Natural killer cell (primary cell): ENCODE measurements at regions not wholly inside any gene's neighbourhood (a gene's known extent, or its start where the extent isn't known, plus 50 kb on each side); places are given as distances from the start of the nearest gene placed in this dataset.

Source experiments
- ATAC-seq, 3 donors: fragments of 150-1000 bp in 2 of 3; fragments of 200-7000 bp in 1 of 3; cut with Tn5 transposase; 1 replicate in 1 of 3; 2 replicates in 2 of 3; pipeline ENCODE4 v1.10.0; 2021; ENCODE audit warnings: mild to moderate bottlenecking in 2 of 3, moderate library complexity in 2 of 3
- DNase-seq, 2 donors: peaks; one replicate each; pipeline versions ENCODE4 v3.0.0 to v3.0.0-alpha.2; 2013 to 2021; ENCODE audit warnings: mixed read lengths in 1 of 2
- H3K27ac ChIP-seq: one replicate; pipeline ENCODE4 v1.5.1; 2013; ENCODE audit warnings: mild to moderate bottlenecking, low read length
- H3K27me3 ChIP-seq: one replicate; pipeline ENCODE4 v1.6.1; 2013; ENCODE audit warnings: low read length; ENCODE audit not compliant: control insufficient read depth, insufficient read depth
- H3K36me3 ChIP-seq: one replicate; pipeline ENCODE4 v1.6.1; 2013; ENCODE audit warnings: low read length; ENCODE audit not compliant: control insufficient read depth, insufficient read depth
- H3K4me1 ChIP-seq: one replicate; pipeline ENCODE4 v1.6.1; 2013; ENCODE audit warnings: low read length; ENCODE audit not compliant: control insufficient read depth, insufficient read depth
- H3K4me3 ChIP-seq: one replicate; pipeline ENCODE4 v1.5.1; 2013; ENCODE audit warnings: low read length
- H3K9me3 ChIP-seq: one replicate; pipeline ENCODE4 v1.6.1; 2013; ENCODE audit warnings: low read length; ENCODE audit not compliant: control insufficient read depth, insufficient read depth
- H3K27ac Mint-ChIP-seq, 2 donors: one replicate each; pipeline ENCODE4 v1.8.0; 2022; ENCODE audit warnings: mild to moderate bottlenecking in 2 of 2, mixed read lengths in 2 of 2, moderate library complexity in 1 of 2
- H3K27me3 Mint-ChIP-seq, 2 donors: one replicate each; pipeline ENCODE4 v1.8.0; 2022; ENCODE audit warnings: low read depth in 2 of 2, mixed read lengths in 2 of 2
- H3K36me3 Mint-ChIP-seq: one replicate; pipeline ENCODE4 v1.8.0; 2022; ENCODE audit warnings: mixed read lengths
- H3K4me1 Mint-ChIP-seq, 2 donors: one replicate each; pipeline ENCODE4 v1.8.0; 2022; ENCODE audit warnings: mixed read lengths in 2 of 2
- H3K4me3 Mint-ChIP-seq: one replicate; pipeline ENCODE4 v1.8.0; 2022; ENCODE audit warnings: mild to moderate bottlenecking, moderate library complexity, mixed read lengths
- H3K9me3 Mint-ChIP-seq, 2 donors: one replicate each; pipeline ENCODE4 v1.8.0; 2022; ENCODE audit warnings: mixed read lengths in 2 of 2
- WGBS: methylation state at CpG from one replicate; pipeline ENCODE4 v1.1.7; 2013; ENCODE audit warnings: missing lambda C conversion rate; ENCODE audit not compliant: insufficient coverage; 5-methylcytosine and 5-hydroxymethylcytosine counted together
- intact Hi-C: fragments of 100-400 bp; cut with micrococcal nuclease; formaldehyde crosslinking; loops from one replicate; pipeline ENCODE4 v1.14.2; 2022
- TF ChIP-seq, protein P1 (sequence below): fragments of 200-600 bp; IDR thresholded peaks from one replicate; pipeline ENCODE4 v1.8.0; 2022; ENCODE audit warnings: antibody characterized with exemption

DNA sequence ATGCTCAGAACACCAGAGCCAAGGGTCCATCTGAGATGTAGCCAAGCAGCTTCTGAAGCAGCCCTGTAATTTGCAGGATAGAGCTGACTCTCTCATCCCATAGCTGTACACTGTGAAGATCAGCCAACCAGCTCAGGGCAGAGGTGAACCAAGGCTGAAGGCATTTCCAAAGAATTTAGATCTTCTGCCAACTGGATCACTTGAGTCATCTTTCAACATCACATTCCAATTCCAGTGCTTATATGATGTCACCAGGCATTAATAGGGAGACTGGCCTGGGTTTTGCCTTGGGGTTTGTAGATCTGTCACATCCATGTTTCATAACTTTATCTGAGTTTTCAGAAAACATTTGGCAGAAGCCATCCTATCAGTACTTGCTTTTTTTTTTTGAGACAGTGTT lies 98.2 kb downstream of the NR2F2 start:
- Mint-ChIP-seq H3K27me3 (peaks cover 14 to 35% of the 10 kb centered on the region in 2 donors), H3K27ac (no peak overlapping the region), H3K4me3 (no peak overlapping the region), H3K9me3 (no peaks in the 10 kb centered on the region), H3K36me3 (no peaks in the 10 kb centered on the region), H3K4me1 (no peaks in the 10 kb centered on the region)
- H3K27me3 ChIP-seq: no peaks in the 10 kb centered on the region
- intact Hi-C loops: no loop called here
- H3K4me3 ChIP-seq: no peak overlapping the region
- TF ChIP-seq, protein P1, sequence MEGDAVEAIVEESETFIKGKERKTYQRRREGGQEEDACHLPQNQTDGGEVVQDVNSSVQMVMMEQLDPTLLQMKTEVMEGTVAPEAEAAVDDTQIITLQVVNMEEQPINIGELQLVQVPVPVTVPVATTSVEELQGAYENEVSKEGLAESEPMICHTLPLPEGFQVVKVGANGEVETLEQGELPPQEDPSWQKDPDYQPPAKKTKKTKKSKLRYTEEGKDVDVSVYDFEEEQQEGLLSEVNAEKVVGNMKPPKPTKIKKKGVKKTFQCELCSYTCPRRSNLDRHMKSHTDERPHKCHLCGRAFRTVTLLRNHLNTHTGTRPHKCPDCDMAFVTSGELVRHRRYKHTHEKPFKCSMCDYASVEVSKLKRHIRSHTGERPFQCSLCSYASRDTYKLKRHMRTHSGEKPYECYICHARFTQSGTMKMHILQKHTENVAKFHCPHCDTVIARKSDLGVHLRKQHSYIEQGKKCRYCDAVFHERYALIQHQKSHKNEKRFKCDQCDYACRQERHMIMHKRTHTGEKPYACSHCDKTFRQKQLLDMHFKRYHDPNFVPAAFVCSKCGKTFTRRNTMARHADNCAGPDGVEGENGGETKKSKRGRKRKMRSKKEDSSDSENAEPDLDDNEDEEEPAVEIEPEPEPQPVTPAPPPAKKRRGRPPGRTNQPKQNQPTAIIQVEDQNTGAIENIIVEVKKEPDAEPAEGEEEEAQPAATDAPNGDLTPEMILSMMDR: no peak
- no peaks in the 10 kb centered on the region for H3K36me3 ChIP-seq
- ATAC-seq (no peak), DNase-seq (no peak)
- no peaks in the 10 kb centered on the region for H3K4me1 ChIP-seq
- H3K27ac ChIP-seq: no peak overlapping the region
- no peaks in the 10 kb centered on the region for H3K9me3 ChIP-seq

- no peak for DNase-seq
- Mint-ChIP-seq H3K27me3 (peaks cover 3 to 11% of the 10 kb centered on the region in 2 donors), H3K9me3 (no peaks in the 10 kb centered on the region), H3K27ac (no peak overlapping the region), H3K36me3 (no peaks in the 10 kb centered on the region), H3K4me3 (no peak overlapping the region), H3K4me1 (no peaks in the 10 kb centered on the region)
- TF ChIP-seq, protein P1: no peak
- WGBS: 88% methylated on average over 5 of the region's 5 CpGs
- ATAC-seq: no peak
- no peak overlapping the region for H3K27ac ChIP-seq
- H3K4me1 ChIP-seq: no peaks in the 10 kb centered on the region
- intact Hi-C loops: no loop called here
- no peak overlapping the region for H3K4me3 ChIP-seq
- no peaks in the 10 kb centered on the region for H3K9me3 ChIP-seq
- H3K27me3 ChIP-seq: no peaks in the 10 kb centered on the region
- H3K36me3 ChIP-seq: no peaks in the 10 kb centered on the region
Observed at GRCh38 chr15:96431786-96432185, 101.3 kb downstream of the NR2F2 start.

GRCh38 chr15:96435022-96435421 lies 104.5 kb downstream of the NR2F2 start:
- H3K27me3 Mint-ChIP-seq: peaks cover 6 to 16% of the 10 kb centered on the region in 2 donors
- peaks cover 0 to 2% of the 10 kb centered on the region in 2 donors for H3K9me3 Mint-ChIP-seq
- H3K27ac Mint-ChIP-seq: no peak overlapping the region
- H3K36me3 Mint-ChIP-seq: no peaks in the 10 kb centered on the region
- Histone ChIP-seq H3K27me3 (no peaks in the 10 kb centered on the region), H3K36me3 (no peaks in the 10 kb centered on the region), H3K27ac (no peak overlapping the region), H3K4me1 (no peaks in the 10 kb centered on the region), H3K9me3 (no peaks in the 10 kb centered on the region), H3K4me3 (no peak overlapping the region)
- ATAC-seq: no peak
- 92% methylated on average over 2 of the region's 4 CpGs for WGBS
- TF ChIP-seq, protein P1: no peak
- no peak overlapping the region for H3K4me3 Mint-ChIP-seq
- DNase-seq: no peak
- no peaks in the 10 kb centered on the region for H3K4me1 Mint-ChIP-seq
- intact Hi-C loops: no loop called here

DNA sequence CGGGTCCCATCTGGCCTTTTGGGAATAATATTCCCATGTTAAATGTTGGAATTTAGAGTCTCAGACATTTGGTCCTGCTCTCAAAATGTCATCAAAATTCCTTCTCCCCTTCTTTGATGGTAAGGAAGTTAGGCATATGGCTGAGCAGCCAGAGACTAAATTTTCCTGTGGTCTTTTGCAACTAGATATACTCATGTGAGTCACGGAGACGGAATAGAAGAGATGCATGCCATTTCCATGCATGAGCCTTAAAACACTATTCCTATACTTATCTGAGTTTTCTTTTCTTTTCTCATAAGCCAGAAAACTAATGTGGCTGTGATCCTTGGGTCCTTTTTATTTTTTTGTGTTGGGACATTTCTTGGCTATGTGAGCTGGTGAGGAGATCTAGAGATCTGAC lies 105.3 kb downstream of the NR2F2 start:
- Histone ChIP-seq H3K36me3 (no peaks in the 10 kb centered on the region), H3K27ac (no peak overlapping the region), H3K9me3 (no peaks in the 10 kb centered on the region), H3K4me1 (no peaks in the 10 kb centered on the region), H3K27me3 (no peaks in the 10 kb centered on the region), H3K4me3 (no peak overlapping the region)
- Mint-ChIP-seq H3K4me1 (no peaks in the 10 kb centered on the region), H3K27me3 (peaks cover 6 to 16% of the 10 kb centered on the region in 2 donors), H3K36me3 (no peaks in the 10 kb centered on the region), H3K27ac (no peak overlapping the region), H3K4me3 (no peak overlapping the region), H3K9me3 (peaks cover 0 to 2% of the 10 kb centered on the region in 2 donors)
- intact Hi-C loops: no loop called here
- TF ChIP-seq, protein P1: no peak
- 88% methylated on average over 2 of the region's 3 CpGs for WGBS
- ATAC-seq (no peak), DNase-seq (no peak)
